ENCODE measurements at regions not wholly inside any gene's neighbourhood (a gene's known extent, or its start where the extent isn't known, plus 50 kb on each side); places are given as distances from the start of the nearest gene placed in this dataset.

DNA sequence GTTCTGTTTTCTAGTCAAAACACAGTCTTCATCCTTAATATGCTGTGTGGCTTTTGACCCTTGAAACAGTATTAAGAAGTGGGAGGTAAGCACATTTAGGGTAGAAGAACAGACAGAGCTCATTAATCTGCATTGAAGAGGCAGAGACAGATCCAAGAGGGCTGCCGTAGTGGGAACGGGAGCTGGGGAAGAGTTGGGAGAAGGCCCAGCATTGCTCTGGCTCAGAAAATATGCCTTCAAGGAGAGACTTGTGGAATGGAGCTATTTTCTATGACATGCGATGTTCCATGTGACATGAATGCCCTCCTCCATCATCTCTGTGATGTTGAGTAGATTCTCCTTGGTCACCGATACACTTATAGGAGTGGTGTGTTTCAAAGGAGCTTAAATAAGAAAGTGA, 273.3 kb upstream of the BOD1L1 start:
- no peak for DNase-seq
- Histone ChIP-seq H4K91ac (ENCODE audit: low read depth, low read length) (no peak overlapping the region), H3K4me2 (ENCODE audit: low read length) (no peak overlapping the region), H3K79me1 (ENCODE audit: low read length) (no peaks in the 10 kb centered on the region), H3K79me2 (ENCODE audit: control insufficient read depth, insufficient read depth, low read length, poor library complexity) (no peaks in the 10 kb centered on the region), H3K9me3 (ENCODE audit: insufficient read depth, low read depth, low read length) (no peaks in the 10 kb centered on the region), H3K36me3 (ENCODE audit: control insufficient read depth in 1 of 2, insufficient read depth in 2 of 2, low read length in 2 of 2) (no peaks in the 10 kb centered on the region), H4K8ac (ENCODE audit: low read depth, low read length) (no peak overlapping the region), H3K4me3 (ENCODE audit: low read depth, low read length) (no peak overlapping the region), H3K4me1 (ENCODE audit: control insufficient read depth in 1 of 2, insufficient read depth in 2 of 2, low read length in 2 of 2) (no peaks in the 10 kb centered on the region), H4K12ac (ENCODE audit: low read depth, low read length) (no peak overlapping the region), H3K9ac (ENCODE audit: low read length) (no peak overlapping the region), H2BK12ac (ENCODE audit: low read length) (no peak overlapping the region), H2BK120ac (ENCODE audit: insufficient read depth, low read length, poor library complexity) (no peak overlapping the region), H3K4ac (ENCODE audit: low read depth, low read length) (no peak overlapping the region), H3K14ac (ENCODE audit: low read length) (no peak overlapping the region), H2AK5ac (ENCODE audit: low read length) (no peak overlapping the region), H3K27ac (ENCODE audit: low read depth, low read length) (no peak overlapping the region), H3K18ac (ENCODE audit: low read length) (no peak overlapping the region), H2BK5ac (ENCODE audit: low read depth, low read length, poor library complexity) (no peak overlapping the region), H2AFZ (ENCODE audit: insufficient read depth, low read length, poor library complexity) (no peak overlapping the region), H3K27me3 (ENCODE audit: insufficient read depth, low read length) (no peaks in the 10 kb centered on the region), H3K23ac (ENCODE audit: low read length) (no peak overlapping the region)
- no CpG with 5 or more reads among the region's 4 CpGs for WGBS (ENCODE audit: extremely low coverage, insufficient coverage, insufficient read length)

DNA sequence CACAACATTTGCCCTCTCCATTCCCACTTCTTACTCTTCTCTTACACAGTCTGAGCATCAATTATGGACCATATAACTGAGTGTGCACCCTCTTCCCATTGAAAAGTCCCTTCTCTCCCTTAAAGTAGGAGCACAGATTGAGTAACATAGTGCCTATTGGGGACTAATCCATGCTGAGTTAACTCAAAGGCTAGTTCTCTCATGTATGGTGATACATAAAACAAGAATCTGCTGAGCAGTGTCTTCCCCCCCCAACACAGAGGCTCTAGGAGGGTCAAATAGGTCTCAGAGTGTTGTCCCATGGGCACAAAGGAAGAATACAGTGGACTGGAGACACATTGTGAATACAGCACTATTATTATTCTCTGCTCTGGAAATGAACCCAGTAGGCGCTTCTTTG, 274.6 kb upstream of the BOD1L1 start:
- Histone ChIP-seq H3K36me3 (ENCODE audit: control insufficient read depth in 1 of 2, insufficient read depth in 2 of 2, low read length in 2 of 2) (no peaks in the 10 kb centered on the region), H3K23ac (ENCODE audit: low read length) (no peak overlapping the region), H3K9ac (ENCODE audit: low read length) (no peak overlapping the region), H3K79me1 (ENCODE audit: low read length) (no peaks in the 10 kb centered on the region), H3K4me2 (ENCODE audit: low read length) (no peak overlapping the region), H3K27ac (ENCODE audit: low read depth, low read length) (no peak overlapping the region), H2BK5ac (ENCODE audit: low read depth, low read length, poor library complexity) (no peak overlapping the region), H4K12ac (ENCODE audit: low read depth, low read length) (no peak overlapping the region), H3K79me2 (ENCODE audit: control insufficient read depth, insufficient read depth, low read length, poor library complexity) (no peaks in the 10 kb centered on the region), H2BK120ac (ENCODE audit: insufficient read depth, low read length, poor library complexity) (no peak overlapping the region), H3K9me3 (ENCODE audit: insufficient read depth, low read depth, low read length) (no peaks in the 10 kb centered on the region), H2BK12ac (ENCODE audit: low read length) (no peak overlapping the region), H3K4me3 (ENCODE audit: low read depth, low read length) (no peak overlapping the region), H3K18ac (ENCODE audit: low read length) (no peak overlapping the region), H3K27me3 (ENCODE audit: insufficient read depth, low read length) (no peaks in the 10 kb centered on the region), H3K14ac (ENCODE audit: low read length) (no peak overlapping the region), H4K91ac (ENCODE audit: low read depth, low read length) (no peak overlapping the region), H2AFZ (ENCODE audit: insufficient read depth, low read length, poor library complexity) (no peak overlapping the region), H3K4me1 (ENCODE audit: control insufficient read depth in 1 of 2, insufficient read depth in 2 of 2, low read length in 2 of 2) (peaks cover 0 to 1% of the 10 kb centered on the region in 2 experiments), H3K4ac (ENCODE audit: low read depth, low read length) (no peak overlapping the region), H4K8ac (ENCODE audit: low read depth, low read length) (no peak overlapping the region), H2AK5ac (ENCODE audit: low read length) (no peak overlapping the region)
- WGBS (ENCODE audit: extremely low coverage, insufficient coverage, insufficient read length): no CpG with 5 or more reads among the region's 1 CpG
- DNase-seq: no peak

DNA sequence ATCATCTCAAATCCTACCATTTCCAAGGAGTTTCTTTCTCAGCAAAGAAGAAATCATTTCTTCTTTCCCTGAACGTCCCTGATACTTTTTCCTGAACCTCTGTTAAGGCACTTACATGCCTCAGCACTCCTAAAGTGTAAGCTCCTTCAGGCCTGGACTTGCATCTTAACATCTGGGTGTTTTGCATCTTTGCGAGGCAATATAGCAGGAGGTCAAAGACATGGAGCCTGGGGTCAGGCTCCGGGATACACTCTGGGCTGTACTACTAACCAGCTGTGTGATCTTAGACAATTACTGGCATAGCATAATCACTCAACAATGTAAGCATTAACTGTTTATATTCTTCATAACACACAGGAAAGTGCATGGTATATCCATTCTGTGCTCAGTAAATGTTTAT, 275.5 kb upstream of the BOD1L1 start:
- DNase-seq: no peak
- H3K9me3 ChIP-seq (ENCODE audit: insufficient read depth, low read depth, low read length): no peaks in the 10 kb centered on the region
- H3K4ac ChIP-seq (ENCODE audit: low read depth, low read length): no peak overlapping the region
- no peaks in the 10 kb centered on the region for H3K79me2 ChIP-seq (ENCODE audit: control insufficient read depth, insufficient read depth, low read length, poor library complexity)
- H4K8ac ChIP-seq (ENCODE audit: low read depth, low read length): no peak overlapping the region
- H3K27me3 ChIP-seq (ENCODE audit: insufficient read depth, low read length): no peaks in the 10 kb centered on the region
- H3K36me3 ChIP-seq (ENCODE audit: control insufficient read depth in 1 of 2, insufficient read depth in 2 of 2, low read length in 2 of 2): no peaks in the 10 kb centered on the region
- H3K27ac ChIP-seq (ENCODE audit: low read depth, low read length): no peak overlapping the region
- H2BK12ac ChIP-seq (ENCODE audit: low read length): no peak overlapping the region
- no peaks in the 10 kb centered on the region for H3K79me1 ChIP-seq (ENCODE audit: low read length)
- no CpG with 5 or more reads among the region's 3 CpGs for WGBS (ENCODE audit: extremely low coverage, insufficient coverage, insufficient read length)
- no peak overlapping the region for H3K4me2 ChIP-seq (ENCODE audit: low read length)
- H2BK120ac ChIP-seq (ENCODE audit: insufficient read depth, low read length, poor library complexity): no peak overlapping the region
- H2BK5ac ChIP-seq (ENCODE audit: low read depth, low read length, poor library complexity): no peak overlapping the region
- no peak overlapping the region for H4K91ac ChIP-seq (ENCODE audit: low read depth, low read length)
- no peak overlapping the region for H3K14ac ChIP-seq (ENCODE audit: low read length)
- no peak overlapping the region for H3K9ac ChIP-seq (ENCODE audit: low read length)
- no peak overlapping the region for H2AFZ ChIP-seq (ENCODE audit: insufficient read depth, low read length, poor library complexity)
- H2AK5ac ChIP-seq (ENCODE audit: low read length): no peak overlapping the region
- H3K4me3 ChIP-seq (ENCODE audit: low read depth, low read length): no peak overlapping the region
- no peak overlapping the region for H3K18ac ChIP-seq (ENCODE audit: low read length)
- no peak overlapping the region for H4K12ac ChIP-seq (ENCODE audit: low read depth, low read length)
- H3K4me1 ChIP-seq (ENCODE audit: control insufficient read depth in 1 of 2, insufficient read depth in 2 of 2, low read length in 2 of 2): peaks cover 2 to 3% of the 10 kb centered on the region in 2 experiments
- no peak overlapping the region for H3K23ac ChIP-seq (ENCODE audit: low read length)

DNA sequence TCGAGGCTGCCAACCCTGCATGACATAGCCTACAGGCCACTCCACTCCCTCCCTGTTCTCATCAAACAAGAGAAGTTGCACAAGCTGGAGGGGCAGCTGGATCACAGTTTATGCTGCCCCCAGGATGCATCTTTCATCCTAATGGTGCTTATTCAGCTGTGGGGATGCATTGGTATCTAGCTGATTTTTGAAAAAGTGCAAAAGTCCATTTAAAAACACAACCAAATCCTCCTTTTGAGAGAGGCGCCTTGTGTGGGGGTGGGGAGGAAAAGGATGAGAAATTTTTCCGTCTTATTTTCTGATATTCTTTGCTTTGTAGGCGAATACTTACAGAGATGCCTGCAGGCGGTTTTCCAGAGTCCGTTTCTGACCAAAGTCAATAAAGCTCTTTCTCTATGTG, 276.4 kb upstream of the BOD1L1 start:
- Histone ChIP-seq H3K4me2 (ENCODE audit: low read length) (no peak overlapping the region), H2BK12ac (ENCODE audit: low read length) (no peak overlapping the region), H3K4me3 (ENCODE audit: low read depth, low read length) (no peak overlapping the region), H3K18ac (ENCODE audit: low read length) (no peak overlapping the region), H2BK5ac (ENCODE audit: low read depth, low read length, poor library complexity) (no peak overlapping the region), H3K79me2 (ENCODE audit: control insufficient read depth, insufficient read depth, low read length, poor library complexity) (no peaks in the 10 kb centered on the region), H3K4me1 (ENCODE audit: control insufficient read depth in 1 of 2, insufficient read depth in 2 of 2, low read length in 2 of 2) (peaks cover 2 to 3% of the 10 kb centered on the region in 2 experiments), H3K23ac (ENCODE audit: low read length) (no peak overlapping the region), H2AFZ (ENCODE audit: insufficient read depth, low read length, poor library complexity) (no peak overlapping the region), H4K91ac (ENCODE audit: low read depth, low read length) (no peak overlapping the region), H4K8ac (ENCODE audit: low read depth, low read length) (no peak overlapping the region), H3K36me3 (ENCODE audit: control insufficient read depth in 1 of 2, insufficient read depth in 2 of 2, low read length in 2 of 2) (no peaks in the 10 kb centered on the region), H3K9ac (ENCODE audit: low read length) (no peak overlapping the region), H3K27ac (ENCODE audit: low read depth, low read length) (no peak overlapping the region), H3K79me1 (ENCODE audit: low read length) (no peaks in the 10 kb centered on the region), H3K4ac (ENCODE audit: low read depth, low read length) (no peak overlapping the region), H3K9me3 (ENCODE audit: insufficient read depth, low read depth, low read length) (no peaks in the 10 kb centered on the region), H3K14ac (ENCODE audit: low read length) (no peak overlapping the region), H3K27me3 (ENCODE audit: insufficient read depth, low read length) (no peaks in the 10 kb centered on the region), H4K12ac (ENCODE audit: low read depth, low read length) (no peak overlapping the region), H2AK5ac (ENCODE audit: low read length) (no peak overlapping the region), H2BK120ac (ENCODE audit: insufficient read depth, low read length, poor library complexity) (no peak overlapping the region)
- no CpG with 5 or more reads among the region's 6 CpGs for WGBS (ENCODE audit: extremely low coverage, insufficient coverage, insufficient read length)
- DNase-seq: no peak

All from trophoblast cell (in vitro differentiated cells and primary cell).